ENCODE measurements at regions not wholly inside any gene's neighbourhood (a gene's known extent, or its start where the extent isn't known, plus 50 kb on each side); places are given as distances from the start of the nearest gene placed in this dataset.

- no peak for DNase-seq (ENCODE audit: low read depth, low spot score)
These were observed 111.4 kb upstream of the C1QTNF9B start for GRCh38 chr13:24008679-24009078.

GRCh38 chr13:24011266-24011665 is 114.0 kb upstream of the C1QTNF9B start:
- no peak for DNase-seq (ENCODE audit: low read depth, low spot score)

- DNase-seq (ENCODE audit: low read depth, low spot score) = no peak
These were observed 115.3 kb upstream of the C1QTNF9B start for GRCh38 chr13:24012648-24013047.

GRCh38 chr13:24013189-24013588 is 115.9 kb upstream of the C1QTNF9B start:
- no peak for DNase-seq (ENCODE audit: low read depth, low spot score)

- DNase-seq (ENCODE audit: low read depth, low spot score) = no peak
These were observed 118.7 kb upstream of the C1QTNF9B start for GRCh38 chr13:24016046-24016445.

- no peak for DNase-seq (ENCODE audit: low read depth, low spot score)
These were observed 125.3 kb upstream of the C1QTNF9B start for GRCh38 chr13:24022568-24022967.

GRCh38 chr13:24023073-24023472 is 125.8 kb upstream of the C1QTNF9B start:
- DNase-seq (ENCODE audit: low read depth, low spot score) = no peak

- no peak for DNase-seq (ENCODE audit: low read depth, low spot score)
These were observed 130.2 kb upstream of the C1QTNF9B start for GRCh38 chr13:24027494-24027893.

GRCh38 chr13:24032252-24032651 is 128.3 kb upstream of the SPATA13 start:
- DNase-seq (ENCODE audit: low read depth, low spot score) = no peak

- no peak for DNase-seq (ENCODE audit: low read depth, low spot score)
These were observed 127.8 kb upstream of the SPATA13 start for GRCh38 chr13:24032674-24033073.

- no peak for DNase-seq (ENCODE audit: low read depth, low spot score)
These were observed 126.8 kb upstream of the SPATA13 start for GRCh38 chr13:24033527-24034302.

- DNase-seq (ENCODE audit: low read depth, low spot score) = no peak
These were observed 125.1 kb upstream of the SPATA13 start for GRCh38 chr13:24035411-24035810.

GRCh38 chr13:24036115-24036514 is 124.4 kb upstream of the SPATA13 start:
- no peak for DNase-seq (ENCODE audit: low read depth, low spot score)

GRCh38 chr13:24038405-24038804 is 122.1 kb upstream of the SPATA13 start:
- no peak for DNase-seq (ENCODE audit: low read depth, low spot score)

- DNase-seq (ENCODE audit: low read depth, low spot score) = no peak
These were observed 121.6 kb upstream of the SPATA13 start for GRCh38 chr13:24038841-24039330.

GRCh38 chr13:24039621-24040475 is 120.7 kb upstream of the SPATA13 start:
- no peak for DNase-seq (ENCODE audit: low read depth, low spot score)

- DNase-seq (ENCODE audit: low read depth, low spot score) = no peak
These were observed 119.7 kb upstream of the SPATA13 start for GRCh38 chr13:24040835-24041234.

GRCh38 chr13:24041651-24042225 is 118.8 kb upstream of the SPATA13 start:
- no peak for DNase-seq (ENCODE audit: low read depth, low spot score)

- DNase-seq (ENCODE audit: low read depth, low spot score) = no peak
These were observed 117.6 kb upstream of the SPATA13 start for GRCh38 chr13:24042710-24043440.

GRCh38 chr13:24043590-24044350 is 116.8 kb upstream of the SPATA13 start:
- DNase-seq (ENCODE audit: low read depth, low spot score) = no peak

GRCh38 chr13:24045597-24045996 is 114.9 kb upstream of the SPATA13 start:
- DNase-seq (ENCODE audit: low read depth, low spot score) = no peak

Measured in smooth muscle cell of the brain vasculature (primary cell).